DOHH2 (cell line): ENCODE measurements at regions not wholly inside any gene's neighbourhood (a gene's known extent, or its start where the extent isn't known, plus 50 kb on each side); places are given as distances from the start of the nearest gene placed in this dataset.

Source experiments
- H3F3A ChIP-seq: fragments of 200-600 bp; sonication (generic), shearing (Covaris generic); 2 replicates; pipeline ENCODE4 v1.6.0; 2016; ENCODE audit warnings: antibody characterized with exemption, mild to moderate bottlenecking; ENCODE audit not compliant: control insufficient read depth, insufficient read depth
- H3K27ac ChIP-seq: fragments of 200-600 bp; sonication (generic); 2 replicates; pipeline ENCODE4 v1.5.1; 2014; ENCODE audit warnings: low read depth, mild to moderate bottlenecking, low read length, moderate library complexity
- H3K27me3 ChIP-seq: fragments of 200-600 bp; sonication (generic); 2 replicates; pipeline ENCODE4 v1.6.1; 2014; ENCODE audit warnings: mild to moderate bottlenecking, low read length, mixed read lengths; ENCODE audit not compliant: control insufficient read depth
- H3K36me3 ChIP-seq: fragments of 200-600 bp; sonication (generic); 2 replicates; pipeline ENCODE4 v1.6.1; 2014; ENCODE audit warnings: mild to moderate bottlenecking, low read length, moderate library complexity, mixed read lengths; ENCODE audit not compliant: control insufficient read depth
- H3K4me1 ChIP-seq: fragments of 200-600 bp; sonication (generic); 2 replicates; pipeline ENCODE4 v1.6.1; 2014; ENCODE audit warnings: mild to moderate bottlenecking, low read length, mixed read lengths; ENCODE audit not compliant: control insufficient read depth
- H3K4me2 ChIP-seq: fragments of 200-600 bp; sonication (generic); 2 replicates; pipeline ENCODE4 v1.6.0; 2014; ENCODE audit warnings: mild to moderate bottlenecking, low read length, moderate library complexity
- H3K4me3 ChIP-seq: fragments of 200-600 bp; sonication (generic); 2 replicates; pipeline ENCODE4 v1.5.1; 2014; ENCODE audit warnings: mild to moderate bottlenecking, low read length, mixed read lengths
- H3K79me2 ChIP-seq: fragments of 200-600 bp; sonication (generic); 2 replicates; pipeline ENCODE4 v1.6.1; 2014; ENCODE audit warnings: mild to moderate bottlenecking, low read length, mixed read lengths; ENCODE audit not compliant: control insufficient read depth
- H3K9me2 ChIP-seq: fragments of 200-600 bp; sonication (generic); replicated peaks from 2 replicates; pipeline ENCODE4 v1.6.1; 2014; ENCODE audit warnings: mild to moderate bottlenecking, low read length, mixed read lengths; ENCODE audit not compliant: control insufficient read depth
- H3K9me3 ChIP-seq: fragments of 200-600 bp; sonication (generic); 2 replicates; pipeline ENCODE4 v1.6.1; 2014; ENCODE audit warnings: antibody characterized with exemption, low read length, mixed read lengths; ENCODE audit not compliant: control insufficient read depth, insufficient read depth
- H4K20me1 ChIP-seq: fragments of 200-600 bp; sonication (generic); 2 replicates; pipeline ENCODE4 v1.6.0; 2014; ENCODE audit warnings: low read depth, mild to moderate bottlenecking, antibody characterized with exemption, low read length, moderate library complexity; ENCODE audit not compliant: control insufficient read depth, insufficient read depth
- CTCF ChIP-seq: fragments of 200-600 bp; sonication (generic); IDR thresholded peaks from one replicate; pipeline ENCODE4 v1.5.1; 2014; ENCODE audit warnings: antibody characterized with exemption, mild to moderate bottlenecking, low read depth, low read length; ENCODE audit not compliant: poor library complexity, severe bottlenecking
- EZH2phosphoT487 ChIP-seq: fragments of 200-600 bp; sonication (generic); IDR thresholded peaks from 2 replicates; pipeline ENCODE4 v1.6.1; 2017; ENCODE audit warnings: borderline replicate concordance, mild to moderate bottlenecking, antibody characterized with exemption, low read length, moderate library complexity, mixed read lengths

GRCh38 chrX:40349251-40349650 lies 231.5 kb upstream of the ATP6AP2 start:
- no peaks in the 10 kb centered on the region for H3K9me3 ChIP-seq
- H3K9me2 ChIP-seq, result no peaks in the 10 kb centered on the region
- no peaks in the 10 kb centered on the region for H3F3A ChIP-seq
- H3K4me1 ChIP-seq, result no peaks in the 10 kb centered on the region
- no peak for TF ChIP-seq CTCF
- TF ChIP-seq EZH2phosphoT487, result no peak
- no peak overlapping the region for H3K4me2 ChIP-seq
- no peaks in the 10 kb centered on the region for H3K79me2 ChIP-seq
- H3K36me3 ChIP-seq, result no peaks in the 10 kb centered on the region
- H4K20me1 ChIP-seq, result no peaks in the 10 kb centered on the region
- H3K27me3 ChIP-seq, result no peaks in the 10 kb centered on the region
- H3K4me3 ChIP-seq, result no peak overlapping the region
- H3K27ac ChIP-seq, result no peak overlapping the region

GRCh38 chrX:40346379-40346778 lies 234.4 kb upstream of the ATP6AP2 start:
- no peaks in the 10 kb centered on the region for H3K79me2 ChIP-seq
- H3F3A ChIP-seq, result no peaks in the 10 kb centered on the region
- H3K36me3 ChIP-seq, result no peaks in the 10 kb centered on the region
- no peaks in the 10 kb centered on the region for H3K9me2 ChIP-seq
- no peaks in the 10 kb centered on the region for H4K20me1 ChIP-seq
- no peak overlapping the region for H3K4me2 ChIP-seq
- H3K4me3 ChIP-seq, result no peak overlapping the region
- H3K4me1 ChIP-seq, result no peaks in the 10 kb centered on the region
- H3K9me3 ChIP-seq, result no peaks in the 10 kb centered on the region
- no peak overlapping the region for H3K27ac ChIP-seq
- TF ChIP-seq EZH2phosphoT487 (no peak), CTCF (no peak)
- H3K27me3 ChIP-seq, result no peaks in the 10 kb centered on the region

GRCh38 chrX:40343319-40343718 lies 237.5 kb upstream of the ATP6AP2 start:
- no peaks in the 10 kb centered on the region for H4K20me1 ChIP-seq
- H3K27ac ChIP-seq, result no peak overlapping the region
- H3K4me3 ChIP-seq, result no peak overlapping the region
- no peaks in the 10 kb centered on the region for H3F3A ChIP-seq
- no peaks in the 10 kb centered on the region for H3K27me3 ChIP-seq
- no peaks in the 10 kb centered on the region for H3K4me1 ChIP-seq
- H3K36me3 ChIP-seq, result no peaks in the 10 kb centered on the region
- H3K4me2 ChIP-seq, result no peak overlapping the region
- TF ChIP-seq CTCF (no peak), EZH2phosphoT487 (no peak)
- H3K9me3 ChIP-seq, result no peaks in the 10 kb centered on the region
- H3K9me2 ChIP-seq, result no peaks in the 10 kb centered on the region
- H3K79me2 ChIP-seq, result no peaks in the 10 kb centered on the region

GRCh38 chrX:40340116-40340515 lies 240.7 kb upstream of the ATP6AP2 start:
- Histone ChIP-seq H3K9me3 (no peaks in the 10 kb centered on the region), H3K27ac (no peak overlapping the region), H3K4me2 (no peak overlapping the region), H3K4me1 (no peaks in the 10 kb centered on the region), H3F3A (no peaks in the 10 kb centered on the region), H3K9me2 (no peaks in the 10 kb centered on the region), H3K4me3 (no peak overlapping the region), H3K36me3 (no peaks in the 10 kb centered on the region), H3K27me3 (no peaks in the 10 kb centered on the region), H4K20me1 (no peaks in the 10 kb centered on the region), H3K79me2 (no peaks in the 10 kb centered on the region)
- TF ChIP-seq EZH2phosphoT487 (no peak), CTCF (no peak)
